ENCODE measurements at regions not wholly inside any gene's neighbourhood (a gene's known extent, or its start where the extent isn't known, plus 50 kb on each side); places are given as distances from the start of the nearest gene placed in this dataset.
"Not testable (repeated sequence)": the region's sequence is repeated elsewhere in the genome, so short reads cannot be mapped to it uniquely, and the experiment has no call there.

GRCh38 chr6:119669221-119669620 is 319.7 kb upstream of the MAN1A1 start:
- Mint-ChIP-seq H3K4me3 (no peak overlapping the region), H3K27me3 (peaks cover 1% of the 10 kb centered on the region), H3K4me1 (no peaks in the 10 kb centered on the region), H3K27ac (no peak overlapping the region), H3K9me3 (no peaks in the 10 kb centered on the region), H3K36me3 (ENCODE audit: low read depth) (no peaks in the 10 kb centered on the region)
- ATAC-seq (ENCODE audit: low read depth): no peak
- CTCF ChIA-PET: no interaction called here
- intact Hi-C loops (cut with micrococcal nuclease): no loop called here
- POLR2A ChIA-PET: no interaction called here
- DNase-seq: no peak
- no peak for TF ChIP-seq CTCF (IDR thresholded peaks at IDR 0.05)

- POLR2A ChIA-PET; H3K27me3 Mint-ChIP-seq; H3K4me3 Mint-ChIP-seq; H3K27ac Mint-ChIP-seq; ATAC-seq (ENCODE audit: low read depth); H3K9me3 Mint-ChIP-seq; H3K4me1 Mint-ChIP-seq; CTCF ChIA-PET; DNase-seq; intact Hi-C loops (cut with micrococcal nuclease); H3K36me3 Mint-ChIP-seq (ENCODE audit: low read depth): not testable (repeated sequence)
Measured at GRCh38 chr6:119665432-119665831, 315.9 kb upstream of the MAN1A1 start.

GRCh38 chr6:119661628-119662027 is 312.1 kb upstream of the MAN1A1 start:
- H3K36me3 Mint-ChIP-seq (ENCODE audit: low read depth): no peaks in the 10 kb centered on the region
- ATAC-seq (ENCODE audit: low read depth) (no peak), DNase-seq (no peak)
- H3K27ac Mint-ChIP-seq: no peak overlapping the region
- H3K4me1 Mint-ChIP-seq: no peaks in the 10 kb centered on the region
- CTCF ChIA-PET: no interaction called here
- H3K27me3 Mint-ChIP-seq: no peaks in the 10 kb centered on the region
- TF ChIP-seq CTCF (IDR thresholded peaks at IDR 0.05): no peak
- no peaks in the 10 kb centered on the region for H3K9me3 Mint-ChIP-seq
- no peak overlapping the region for H3K4me3 Mint-ChIP-seq
- intact Hi-C loops (cut with micrococcal nuclease): no loop called here
- POLR2A ChIA-PET: no interaction called here

- H3K27ac Mint-ChIP-seq: no peak overlapping the region
- DNase-seq: no peak
- no peaks in the 10 kb centered on the region for H3K4me1 Mint-ChIP-seq
- intact Hi-C loops (cut with micrococcal nuclease): no loop called here
- ChIA-PET CTCF (no interaction called here), POLR2A (no interaction called here)
- no peaks in the 10 kb centered on the region for H3K36me3 Mint-ChIP-seq (ENCODE audit: low read depth)
- no peak overlapping the region for H3K4me3 Mint-ChIP-seq
- no peaks in the 10 kb centered on the region for H3K27me3 Mint-ChIP-seq
- ATAC-seq (ENCODE audit: low read depth): no peak
- TF ChIP-seq CTCF (IDR thresholded peaks at IDR 0.05): no peak
- no peaks in the 10 kb centered on the region for H3K9me3 Mint-ChIP-seq
Measured at GRCh38 chr6:119661078-119661477, 311.5 kb upstream of the MAN1A1 start.

- CTCF ChIA-PET: no interaction called here
- H3K4me1 Mint-ChIP-seq: no peaks in the 10 kb centered on the region
- ATAC-seq (ENCODE audit: low read depth) (no peak), DNase-seq (no peak)
- TF ChIP-seq CTCF (IDR thresholded peaks at IDR 0.05): no peak
- POLR2A ChIA-PET: no interaction called here
- no peak overlapping the region for H3K4me3 Mint-ChIP-seq
- H3K27ac Mint-ChIP-seq: no peak overlapping the region
- H3K9me3 Mint-ChIP-seq: no peaks in the 10 kb centered on the region
- no peaks in the 10 kb centered on the region for H3K36me3 Mint-ChIP-seq (ENCODE audit: low read depth)
- H3K27me3 Mint-ChIP-seq: no peaks in the 10 kb centered on the region
- intact Hi-C loops (cut with micrococcal nuclease): no loop called here
Measured at GRCh38 chr6:119658917-119659316, 309.4 kb upstream of the MAN1A1 start.

GRCh38 chr6:119655124-119655523 is 305.6 kb upstream of the MAN1A1 start:
- no peak for ATAC-seq (ENCODE audit: low read depth)
- H3K27ac Mint-ChIP-seq: no peak overlapping the region
- CTCF ChIA-PET: no interaction called here

More at GRCh38 chr6:119655124-119655523, 305.6 kb upstream of the MAN1A1 start:
- Mint-ChIP-seq H3K36me3 (ENCODE audit: low read depth) (no peaks in the 10 kb centered on the region), H3K4me3 (no peak overlapping the region), H3K27me3 (no peaks in the 10 kb centered on the region), H3K9me3 (no peaks in the 10 kb centered on the region), H3K4me1 (no peaks in the 10 kb centered on the region)
- TF ChIP-seq CTCF (IDR thresholded peaks at IDR 0.05): no peak
- DNase-seq: no peak
- intact Hi-C loops (cut with micrococcal nuclease): no loop called here
- POLR2A ChIA-PET: no interaction called here
